D721Med (cell line): ENCODE measurements at regions not wholly inside any gene's neighbourhood (a gene's known extent, or its start where the extent isn't known, plus 50 kb on each side); places are given as distances from the start of the nearest gene placed in this dataset.

Experiments
- DNase-seq: peaks from one replicate; pipeline ENCODE4 v3.0.0; 2011; ENCODE audit warnings: low spot score; ENCODE audit not compliant: insufficient read length
- FAIRE-seq: peaks from 2 replicates; lab custom pipeline; 2011; peaks lifted over from hg19 to GRCh38; lab: Jason Lieb, UNC
- CTCF ChIP-seq: IDR thresholded peaks from 2 replicates; pipeline ENCODE4 v1.5.1; 2012; ENCODE audit warnings: mild to moderate bottlenecking, control low read depth; ENCODE audit not compliant: insufficient read depth; ENCODE audit errors: missing control alignments

DNA sequence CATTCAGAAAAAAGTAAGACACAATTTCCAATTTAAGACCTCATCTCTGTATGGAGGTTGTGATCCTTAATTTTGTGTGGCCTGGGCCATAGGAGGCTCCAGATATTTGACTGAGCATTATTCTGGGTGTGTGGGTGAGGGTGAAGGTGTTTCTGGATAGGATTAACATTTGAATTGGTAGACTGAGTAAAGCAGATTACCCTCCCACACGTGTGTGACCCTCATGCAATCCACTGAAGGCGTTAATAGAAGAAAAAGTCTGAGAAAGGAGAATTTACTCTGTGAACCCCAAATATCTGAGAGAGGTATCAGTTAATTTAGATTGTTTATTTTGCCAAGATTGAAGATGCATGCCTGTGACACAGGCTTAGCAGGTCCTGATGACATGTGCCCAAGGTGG lies 328.0 kb upstream of the POT1 start:
- no peak for FAIRE-seq
- no peak for TF ChIP-seq CTCF
- no peak for DNase-seq

DNA sequence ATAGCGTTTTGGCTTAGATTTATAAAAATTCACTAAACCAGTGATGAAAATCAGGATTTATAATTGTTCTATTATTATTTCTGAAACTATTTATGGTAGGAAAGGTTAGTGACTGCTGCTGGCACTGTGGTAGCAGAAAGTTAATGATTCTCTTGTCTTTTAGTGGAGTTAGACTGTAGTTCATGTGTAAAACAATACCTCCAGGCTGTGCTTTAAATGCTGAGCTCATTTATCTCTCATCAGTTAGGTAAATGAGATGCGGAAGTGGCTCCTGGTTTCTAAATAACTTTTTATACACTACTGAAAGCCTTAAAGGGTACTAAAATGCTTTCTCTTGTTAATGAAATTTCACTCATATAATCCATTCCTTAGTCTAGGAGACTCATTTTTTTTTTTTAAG lies 326.8 kb upstream of the POT1 start:
- no peak for DNase-seq
- no peak for FAIRE-seq
- TF ChIP-seq CTCF = no peak

GRCh38 chr7:125255810-125256209 lies 326.2 kb upstream of the POT1 start:
- no peak for TF ChIP-seq CTCF
- FAIRE-seq = no peak
- no peak for DNase-seq

DNA sequence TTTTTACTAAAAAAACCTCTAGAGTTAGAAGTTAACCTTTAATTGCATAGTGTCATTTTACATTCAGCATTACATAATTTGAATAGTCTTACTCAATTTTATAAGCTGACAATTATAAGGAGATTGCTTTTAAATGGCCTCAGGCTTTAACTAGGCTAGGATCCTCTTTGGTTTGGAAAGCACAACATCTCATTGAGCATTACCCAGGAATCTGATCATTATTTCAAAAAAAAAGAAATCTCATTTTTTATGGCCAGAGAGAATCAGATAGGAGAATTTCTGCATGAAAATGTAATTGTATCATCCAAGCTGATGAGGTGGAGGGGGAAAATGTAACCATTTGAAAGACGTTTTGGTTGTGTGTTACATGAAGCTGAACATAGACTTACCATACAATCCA lies 324.9 kb upstream of the POT1 start:
- FAIRE-seq = no peak
- DNase-seq = no peak
- no peak for TF ChIP-seq CTCF

DNA sequence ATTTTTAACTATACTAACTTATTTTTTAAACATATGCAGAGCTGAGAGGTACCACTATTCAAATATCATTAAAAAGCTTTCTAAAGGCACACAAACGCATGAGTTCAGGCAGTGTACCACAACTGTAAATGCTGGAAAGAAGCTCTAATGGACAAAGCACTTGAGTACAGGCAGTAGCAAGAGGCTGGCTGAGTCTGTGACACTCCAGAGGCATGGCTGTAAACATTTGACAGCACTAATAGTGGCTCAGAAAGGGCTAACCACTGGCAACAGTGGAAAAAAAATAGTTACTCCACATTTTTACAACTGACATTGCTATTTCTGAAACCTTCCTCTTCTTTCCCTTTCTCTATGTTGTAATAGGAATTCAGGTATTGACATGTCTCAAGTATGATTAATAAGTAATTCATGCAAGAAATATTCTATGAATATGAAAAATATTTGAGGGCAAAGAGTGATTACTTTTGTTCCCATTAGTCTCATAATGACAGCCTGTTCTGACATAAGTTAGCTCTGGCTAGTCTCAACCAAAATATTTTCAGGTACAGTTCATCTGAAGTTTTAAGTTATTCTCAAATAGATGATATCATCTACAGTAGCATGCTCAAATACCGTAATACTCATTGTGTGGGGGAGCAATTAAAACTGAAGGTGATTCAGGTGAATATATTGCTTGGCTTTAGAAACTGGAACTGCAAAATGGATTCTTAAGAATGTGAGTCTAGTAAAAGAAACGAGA lies 324.0 kb upstream of the POT1 start:
- FAIRE-seq (no peak), DNase-seq (no peak)
- TF ChIP-seq CTCF = no peak

GRCh38 chr7:125247514-125248098 lies 318.0 kb upstream of the POT1 start:
- FAIRE-seq = no peak

More at GRCh38 chr7:125247514-125248098, 318.0 kb upstream of the POT1 start:
- DNase-seq = no peak
- no peak for TF ChIP-seq CTCF
